ENCODE measurements at regions not wholly inside any gene's neighbourhood (a gene's known extent, or its start where the extent isn't known, plus 50 kb on each side); places are given as distances from the start of the nearest gene placed in this dataset.

GRCh38 chr7:46000513-46000912 is 79.4 kb upstream of the IGFBP3 start:
- WGBS, 2 experiments (ENCODE audit: extremely low coverage in 1 of 2, insufficient coverage in 1 of 2, insufficient read length in 1 of 2, insufficient replicate concordance in 2 of 2, low coverage in 1 of 2, low lambda C conversion rate in 2 of 2, missing lambda C conversion rate in 1 of 2), result 97% methylated on average over 7 of the region's 7 CpGs; no CpG with 5 or more reads in 1 of the 2 experiments
- Histone ChIP-seq H3K4me1 (replicated peaks in 1 of 4; ENCODE audit: control insufficient read depth in 3 of 4, insufficient read depth in 4 of 4, low read length in 3 of 4) (no peaks in the 10 kb centered on the region), H4K8ac (ENCODE audit: extremely low read depth, insufficient read depth, low read length) (no peak overlapping the region), H4K5ac (ENCODE audit: insufficient read length, low read depth, low read length) (no peak overlapping the region), H3K9me3 (ENCODE audit: insufficient read depth in 2 of 2, low read depth in 1 of 2, low read length in 1 of 2) (peaks cover 2 to 6% of the 10 kb centered on the region in 2 experiments; a peak in 2 of 4 replicates), H3K4me3 (ENCODE audit: extremely low read depth in 1 of 4, insufficient read depth in 2 of 4, low read depth in 3 of 4, low read length in 4 of 4) (no peak overlapping the region), H4K91ac (replicated peaks; ENCODE audit: insufficient read length, low read length) (no peak overlapping the region), H2BK20ac (ENCODE audit: low read length) (no peak overlapping the region), H3K23me2 (ENCODE audit: low read depth, low read length) (no peaks in the 10 kb centered on the region), H3K23ac (ENCODE audit: insufficient read length) (no peak overlapping the region), H3K79me2 (ENCODE audit: control insufficient read depth in 1 of 2, insufficient read depth in 2 of 2, low read length in 2 of 2) (no peaks in the 10 kb centered on the region), H3K36me3 (ENCODE audit: control insufficient read depth in 2 of 4, insufficient read depth in 4 of 4, low read length in 3 of 4) (no peaks in the 10 kb centered on the region), H2AFZ (ENCODE audit: low read length) (no peak overlapping the region), H2BK120ac (replicated peaks; ENCODE audit: low read depth, low read length) (no peak overlapping the region), H3K79me1 (ENCODE audit: low read depth, low read length) (no peaks in the 10 kb centered on the region), H2BK15ac (ENCODE audit: low read length) (no peak overlapping the region), H3K14ac (ENCODE audit: insufficient read length) (no peak overlapping the region), H2AK5ac (ENCODE audit: low read depth, low read length) (no peak overlapping the region), H2BK5ac (ENCODE audit: low read depth, low read length) (no peak overlapping the region), H2BK12ac (ENCODE audit: low read depth, low read length) (no peak overlapping the region), H3K56ac (replicated peaks; ENCODE audit: insufficient read length, low read depth, low read length) (no peak overlapping the region), H3K9ac (replicated peaks in 1 of 4; ENCODE audit: extremely low read depth in 1 of 4, low read depth in 3 of 4, low read length in 3 of 4) (no peak overlapping the region), H3K4ac (replicated peaks; ENCODE audit: insufficient read length, low read depth, low read length) (no peak overlapping the region), H3K27ac (ENCODE audit: low read depth, low read length) (no peak overlapping the region), H3K27me3 (replicated peaks in 1 of 4; ENCODE audit: control insufficient read depth in 3 of 4, extremely low read depth in 1 of 4, insufficient read depth in 3 of 4, low read length in 3 of 4) (no peaks in the 10 kb centered on the region), H3K4me2 (ENCODE audit: insufficient read depth in 1 of 2, low read depth in 2 of 2, low read length in 2 of 2) (no peak overlapping the region), H3K18ac (ENCODE audit: extremely low read depth, low read length) (no peak overlapping the region), H4K20me1 (replicated peaks in 1 of 2; ENCODE audit: control insufficient read depth in 1 of 2, insufficient read depth in 2 of 2, low read length in 2 of 2) (no peaks in the 10 kb centered on the region)
- CTCF ChIA-PET (ENCODE audit: partially characterized antibody), result no interaction called here
- POLR2A ChIA-PET (ENCODE audit: partially characterized antibody), result no interaction called here
- no peak for DNase-seq (ENCODE audit: low read depth in 1 of 2, low spot score in 2 of 2)
- FAIRE-seq, result no peak
- no peak for TF ChIP-seq POLR2A (IDR thresholded peaks at IDR 0.05; ENCODE audit: control extremely low read depth in 1 of 2, low read depth in 2 of 2, low read length in 2 of 2)

All from H1 (cell line).